SJSA1 (cell line): ENCODE measurements at regions not wholly inside any gene's neighbourhood (a gene's known extent, or its start where the extent isn't known, plus 50 kb on each side); places are given as distances from the start of the nearest gene placed in this dataset.

ENCODE experiments used
- DNase-seq, 2 experiments: peaks; one replicate each; pipeline ENCODE4 v3.0.0-alpha.2; 2015 to 2020; ENCODE audit warnings: low spot score in 2 of 2, low read depth in 1 of 2
- H3K27ac ChIP-seq: fragments of 250-450 bp; sonication (Bioruptor Pico); 2 replicates; pipeline ENCODE4 v1.5.1; 2020; ENCODE audit warnings: mild to moderate bottlenecking, moderate library complexity
- H3K27me3 ChIP-seq: fragments of 250-450 bp; sonication (Bioruptor Pico); replicated peaks from 2 replicates; pipeline ENCODE4 v1.5.1; 2020; ENCODE audit warnings: mild to moderate bottlenecking, moderate library complexity
- H3K36me3 ChIP-seq: fragments of 250-450 bp; sonication (Bioruptor Pico); 2 replicates; pipeline ENCODE4 v1.5.1; 2020; ENCODE audit warnings: mild to moderate bottlenecking
- H3K4me1 ChIP-seq: fragments of 250-450 bp; sonication (Bioruptor Pico); replicated peaks from 2 replicates; pipeline ENCODE4 v1.6.1; 2021; ENCODE audit warnings: mild to moderate bottlenecking
- H3K4me3 ChIP-seq: fragments of 250-450 bp; sonication (Bioruptor Pico); 2 replicates; pipeline ENCODE4 v1.5.1; 2020; ENCODE audit warnings: mild to moderate bottlenecking
- H3K9me3 ChIP-seq: fragments of 250-450 bp; sonication (Bioruptor Pico); replicated peaks from 2 replicates; pipeline ENCODE4 v1.5.1; 2020; ENCODE audit warnings: mild to moderate bottlenecking

DNA sequence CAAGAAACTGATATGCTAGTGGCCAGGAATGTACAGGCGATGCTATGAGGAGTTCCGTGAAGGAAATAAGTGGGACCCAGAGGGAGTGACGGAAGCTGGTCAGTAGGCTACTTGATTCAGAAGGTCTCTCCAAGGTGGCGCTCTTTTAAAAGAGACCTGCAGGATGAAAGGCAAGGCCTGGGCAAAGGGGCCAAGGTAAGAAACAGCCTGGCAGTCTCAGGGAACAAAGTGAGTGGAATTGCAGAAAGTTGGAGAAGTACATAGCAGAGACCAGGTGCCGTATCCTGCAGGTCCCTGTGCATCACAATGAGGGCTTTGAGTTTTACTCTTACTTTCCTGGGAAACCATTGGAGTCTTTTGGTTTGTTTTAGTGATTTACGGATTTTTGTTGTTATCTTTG is 905.6 kb downstream of the BCL11B start:
- Histone ChIP-seq H3K36me3 (no peaks in the 10 kb centered on the region), H3K4me3 (no peak overlapping the region)
- DNase-seq, result no peak

DNA sequence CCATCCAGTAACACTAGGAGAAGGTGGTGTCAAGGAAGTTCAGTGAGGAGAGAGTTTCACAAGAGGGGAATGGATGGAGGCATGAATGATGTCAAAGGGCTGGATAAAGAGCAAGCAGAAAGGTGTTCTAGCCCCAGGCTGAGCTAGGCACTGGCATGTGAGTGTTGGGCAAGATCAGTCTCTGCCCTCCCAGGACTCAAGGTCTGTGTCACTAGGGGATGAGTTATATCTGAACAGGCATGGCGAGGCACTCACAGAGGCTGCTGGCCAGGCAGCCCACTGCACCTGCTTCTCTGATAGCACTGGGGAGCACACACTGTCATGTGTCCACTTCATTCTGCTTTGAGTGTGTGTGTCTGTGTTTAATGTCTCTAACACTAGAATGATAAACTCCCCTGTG is 903.8 kb downstream of the BCL11B start:
- H3K4me1 ChIP-seq, result no peaks in the 10 kb centered on the region
- H3K4me3 ChIP-seq, result no peak overlapping the region
- no peak overlapping the region for H3K27ac ChIP-seq
- 0 out of 2 replicates have a peak, but pooled peaks cover 3% of the 10 kb centered on the region for H3K9me3 ChIP-seq
- no peaks in the 10 kb centered on the region for H3K27me3 ChIP-seq
- no peak for DNase-seq
- no peaks in the 10 kb centered on the region for H3K36me3 ChIP-seq

More for the DNA sequence above, 905.6 kb downstream of the BCL11B start:
- H3K27me3 ChIP-seq, result no peaks in the 10 kb centered on the region
- H3K4me1 ChIP-seq, result no peaks in the 10 kb centered on the region
- H3K9me3 ChIP-seq, result 0 out of 2 replicates have a peak, but pooled peaks cover 3% of the 10 kb centered on the region
- H3K27ac ChIP-seq, result no peak overlapping the region

DNA sequence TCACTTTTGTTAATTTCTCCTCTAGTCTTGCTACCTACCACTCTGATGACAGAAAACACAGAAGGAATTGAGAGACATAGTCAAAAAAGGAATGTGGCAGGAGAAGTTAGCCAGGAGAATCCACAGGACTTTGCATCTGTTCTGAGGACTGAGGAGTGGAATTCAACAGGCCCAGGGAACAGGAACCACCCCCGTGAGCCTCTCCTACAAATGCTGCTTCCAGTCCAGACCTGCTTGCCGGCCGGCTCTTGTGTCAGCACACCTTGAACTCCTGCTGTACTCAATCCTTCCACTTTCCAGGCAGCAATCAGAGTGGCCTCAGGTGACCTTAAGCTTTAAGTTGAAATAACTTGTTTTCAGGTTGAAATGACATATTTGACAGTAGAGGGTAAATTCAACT is 903.1 kb downstream of the BCL11B start:
- no peak for DNase-seq
- no peaks in the 10 kb centered on the region for H3K36me3 ChIP-seq
- H3K4me3 ChIP-seq, result no peak overlapping the region
- no peaks in the 10 kb centered on the region for H3K27me3 ChIP-seq
- no peak overlapping the region for H3K27ac ChIP-seq
- 0 out of 2 replicates have a peak, but pooled peaks cover 3% of the 10 kb centered on the region for H3K9me3 ChIP-seq
- H3K4me1 ChIP-seq, result no peaks in the 10 kb centered on the region

DNA sequence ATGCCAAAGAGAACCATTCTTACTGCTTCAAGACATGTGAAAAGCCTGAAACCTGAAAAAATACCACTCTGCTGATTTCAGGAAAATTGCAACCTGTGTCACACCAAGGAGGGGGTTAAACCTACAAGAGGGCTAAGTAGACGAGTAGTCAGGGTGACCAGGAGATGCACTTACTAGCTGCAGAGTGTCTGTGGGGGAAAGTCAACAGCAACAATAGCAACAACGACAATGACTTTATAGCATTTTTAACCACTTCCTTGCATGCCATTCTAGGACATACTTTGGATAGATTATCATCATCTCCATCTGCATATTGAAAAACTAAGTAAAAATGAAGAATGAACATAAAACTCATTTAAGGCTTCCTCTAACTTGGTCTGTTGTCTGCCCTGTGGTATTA is 902.7 kb downstream of the BCL11B start:
- 0 out of 2 replicates have a peak, but pooled peaks cover 3% of the 10 kb centered on the region for H3K9me3 ChIP-seq
- no peaks in the 10 kb centered on the region for H3K4me1 ChIP-seq
- DNase-seq, result no peak
- no peak overlapping the region for H3K27ac ChIP-seq
- H3K4me3 ChIP-seq, result no peak overlapping the region
- H3K36me3 ChIP-seq, result no peaks in the 10 kb centered on the region
- H3K27me3 ChIP-seq, result no peaks in the 10 kb centered on the region

DNA sequence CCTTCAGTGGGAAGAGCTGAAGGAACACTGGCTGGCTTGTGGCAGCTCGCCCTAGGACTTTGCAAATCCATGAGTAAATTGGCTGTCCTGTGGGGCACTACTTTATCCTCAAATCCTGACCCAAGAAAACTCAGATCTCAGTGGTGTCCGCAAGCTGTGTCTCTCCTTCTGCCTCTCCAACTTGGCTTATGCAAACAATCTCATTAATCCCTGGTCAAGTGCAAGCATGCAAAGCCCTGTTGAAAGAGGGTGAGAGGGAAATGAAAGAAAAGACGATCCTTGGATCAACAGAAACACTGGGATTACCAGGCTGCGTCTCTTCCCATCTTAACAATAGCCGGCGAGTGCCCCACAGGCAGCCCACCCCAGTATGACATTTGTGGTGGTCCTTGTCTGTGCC is 901.6 kb downstream of the BCL11B start:
- Histone ChIP-seq H3K4me3 (no peak overlapping the region), H3K4me1 (no peaks in the 10 kb centered on the region), H3K27me3 (no peaks in the 10 kb centered on the region), H3K9me3 (0 out of 2 replicates have a peak, but pooled peaks cover 3% of the 10 kb centered on the region), H3K36me3 (no peaks in the 10 kb centered on the region), H3K27ac (no peak overlapping the region)
- no peak for DNase-seq

DNA sequence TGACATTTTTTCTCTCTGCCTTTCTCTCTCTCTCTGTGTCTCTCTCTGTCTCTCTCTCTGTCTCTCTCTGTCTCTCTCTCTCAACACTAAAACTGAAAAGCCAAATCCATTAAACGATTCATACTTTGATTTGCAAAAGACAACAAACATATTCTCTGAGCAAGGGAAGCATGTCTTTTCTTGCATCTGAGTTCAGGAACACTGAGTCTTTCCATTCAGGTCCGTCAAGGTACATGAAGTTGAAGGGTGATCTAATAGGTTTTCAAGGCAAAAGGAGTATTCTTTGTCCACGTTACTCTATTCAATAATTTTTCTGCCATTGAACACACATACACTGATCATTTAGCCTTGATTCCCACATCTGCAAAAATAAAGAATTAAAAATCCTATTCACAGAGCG is 900.9 kb downstream of the BCL11B start:
- Histone ChIP-seq H3K27ac (no peak overlapping the region), H3K4me3 (no peak overlapping the region), H3K4me1 (no peaks in the 10 kb centered on the region), H3K27me3 (no peaks in the 10 kb centered on the region), H3K36me3 (no peaks in the 10 kb centered on the region), H3K9me3 (0 out of 2 replicates have a peak, but pooled peaks cover 3% of the 10 kb centered on the region)
- no peak for DNase-seq

DNA sequence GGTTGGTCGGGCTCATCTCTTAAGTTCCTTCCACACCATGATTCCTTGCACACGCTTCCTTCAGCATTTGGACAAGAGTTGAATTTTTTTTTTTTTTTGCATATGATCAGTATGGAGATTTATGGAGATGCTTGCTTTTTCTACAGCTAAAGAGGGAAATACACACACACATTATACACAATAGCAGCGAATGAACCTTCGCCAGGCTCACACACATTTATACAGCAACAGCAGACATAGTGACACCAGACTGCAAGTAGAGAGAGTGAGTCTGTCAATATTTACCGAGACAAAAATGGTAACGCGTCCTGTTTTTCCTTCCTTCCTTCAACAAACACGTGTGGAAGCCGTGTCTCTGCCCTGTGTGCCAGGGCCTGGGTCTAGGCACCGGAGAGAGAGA is 897.9 kb downstream of the BCL11B start:
- no peak for DNase-seq
- peaks cover 3% of the 10 kb centered on the region; the same call in 1 of the 2 replicates for H3K9me3 ChIP-seq
- no peaks in the 10 kb centered on the region for H3K36me3 ChIP-seq
- H3K4me3 ChIP-seq, result no peak overlapping the region
- no peak overlapping the region for H3K27ac ChIP-seq
- H3K27me3 ChIP-seq, result no peaks in the 10 kb centered on the region
- no peaks in the 10 kb centered on the region for H3K4me1 ChIP-seq

DNA sequence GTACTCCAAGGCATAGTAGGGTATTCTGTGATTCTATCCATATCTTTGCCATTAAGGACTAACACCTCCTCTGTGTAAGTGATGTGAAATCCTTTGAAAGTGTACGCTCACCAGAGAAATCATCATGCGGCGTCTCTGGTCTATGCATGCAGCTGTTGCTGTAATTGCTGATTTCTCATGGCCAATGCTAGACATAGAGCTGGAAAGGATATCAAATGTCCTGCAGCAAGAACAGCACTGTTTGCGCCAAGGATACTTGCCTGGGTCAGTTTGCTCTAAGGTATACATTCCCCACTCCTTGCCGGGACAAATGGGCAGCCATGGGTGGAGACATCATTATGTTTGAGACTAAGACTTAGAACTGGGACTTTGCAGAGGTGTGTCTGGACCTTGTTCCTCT is 896.4 kb downstream of the BCL11B start:
- Histone ChIP-seq H3K27me3 (no peaks in the 10 kb centered on the region), H3K4me3 (no peak overlapping the region), H3K36me3 (no peaks in the 10 kb centered on the region), H3K4me1 (no peaks in the 10 kb centered on the region), H3K9me3 (no peaks in the 10 kb centered on the region; the same call in 1 of the 2 replicates), H3K27ac (no peak overlapping the region)
- DNase-seq, result no peak

DNA sequence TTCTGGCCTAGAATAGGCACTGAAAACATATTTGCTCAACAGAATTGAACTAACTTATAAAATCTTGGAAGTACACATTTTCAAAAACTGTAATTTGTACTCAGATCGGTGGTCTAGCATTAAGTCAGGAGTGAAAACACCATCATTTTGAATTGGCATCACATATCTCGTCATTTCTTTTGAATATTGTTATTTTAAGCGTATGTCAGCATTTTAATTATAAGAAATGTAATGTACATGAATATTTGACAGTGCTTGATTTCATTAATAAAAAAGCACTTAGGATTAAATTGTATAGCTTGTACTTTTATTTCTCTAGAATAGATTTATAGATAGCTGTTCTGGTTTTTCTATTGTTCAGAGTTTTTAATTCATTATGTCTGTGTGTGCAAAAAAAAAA is 892.2 kb downstream of the BCL11B start:
- no peak for DNase-seq
- Histone ChIP-seq H3K27me3 (no peaks in the 10 kb centered on the region), H3K9me3 (no peaks in the 10 kb centered on the region; the same call in 1 of the 2 replicates), H3K27ac (no peak overlapping the region), H3K36me3 (no peaks in the 10 kb centered on the region), H3K4me1 (no peaks in the 10 kb centered on the region), H3K4me3 (no peak overlapping the region)

DNA sequence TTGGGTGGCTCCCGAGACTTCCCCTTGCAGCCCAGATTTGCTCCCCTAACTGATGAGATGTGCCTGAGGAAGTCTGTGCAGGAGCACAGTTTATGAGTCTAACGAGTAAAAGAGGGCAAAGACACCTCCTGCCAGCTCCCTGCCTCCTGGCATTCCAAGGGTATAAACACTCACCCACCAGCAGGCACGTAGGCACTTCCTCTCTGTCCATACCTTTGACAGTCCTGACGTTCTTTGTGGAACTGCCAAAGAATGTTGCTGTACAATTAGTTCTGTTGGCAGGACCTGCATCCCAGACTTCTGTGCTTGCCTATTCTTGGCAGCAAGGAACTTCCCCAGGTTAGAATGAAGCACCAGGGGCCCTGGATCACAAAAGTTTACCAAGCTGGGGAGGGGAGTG is 889.3 kb downstream of the BCL11B start:
- no peak overlapping the region for H3K27ac ChIP-seq
- H3K36me3 ChIP-seq, result no peaks in the 10 kb centered on the region
- H3K9me3 ChIP-seq, result no peaks in the 10 kb centered on the region
- no peak overlapping the region for H3K4me3 ChIP-seq
- no peaks in the 10 kb centered on the region for H3K4me1 ChIP-seq
- DNase-seq, result no peak
- no peaks in the 10 kb centered on the region for H3K27me3 ChIP-seq

DNA sequence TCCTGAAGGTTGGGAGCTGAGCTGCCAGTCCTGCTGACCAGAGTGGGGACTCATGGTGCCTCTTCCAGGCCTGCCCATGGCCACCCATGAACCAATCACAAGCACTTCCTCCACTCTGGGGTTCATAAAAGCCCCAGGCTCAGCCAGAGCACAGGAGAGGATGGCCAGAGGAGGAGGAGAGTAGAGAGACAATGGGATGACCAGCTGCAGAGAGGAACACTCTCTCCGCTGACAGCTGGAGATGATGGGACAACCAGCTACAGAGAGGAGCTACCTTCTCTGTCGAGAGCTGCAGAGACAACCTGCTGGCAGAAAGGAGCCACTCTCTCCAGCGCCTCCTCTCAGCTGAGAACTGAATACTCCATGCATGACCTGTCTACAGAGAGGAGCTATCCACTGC is 886.1 kb downstream of the BCL11B start:
- H3K27me3 ChIP-seq, result no peaks in the 10 kb centered on the region
- no peak overlapping the region for H3K4me3 ChIP-seq
- no peaks in the 10 kb centered on the region for H3K4me1 ChIP-seq

DNA sequence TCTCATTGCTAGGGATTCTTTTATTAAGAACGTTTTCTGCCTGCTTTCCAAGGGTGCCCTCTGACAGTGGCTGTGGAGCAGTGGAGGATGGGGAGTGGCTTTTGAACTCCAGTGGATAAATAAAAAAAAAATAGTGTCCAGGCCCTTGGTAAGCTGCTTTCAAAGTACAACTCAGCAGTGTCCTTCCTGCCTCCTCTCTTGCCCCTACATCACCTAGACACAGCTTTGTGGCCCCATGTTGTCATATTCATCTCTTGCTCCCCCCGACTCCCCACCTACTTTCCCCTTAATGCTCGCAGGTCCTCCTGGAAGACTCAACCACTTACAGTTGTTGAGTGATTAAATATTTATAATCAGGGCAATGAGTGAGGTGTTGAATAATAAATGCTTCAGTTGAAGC is 880.9 kb downstream of the BCL11B start:
- Histone ChIP-seq H3K4me1 (no peaks in the 10 kb centered on the region), H3K36me3 (no peaks in the 10 kb centered on the region), H3K27me3 (no peaks in the 10 kb centered on the region), H3K27ac (no peak overlapping the region), H3K4me3 (no peak overlapping the region), H3K9me3 (no peaks in the 10 kb centered on the region)
- no peak for DNase-seq

More for the DNA sequence above, 886.1 kb downstream of the BCL11B start:
- no peaks in the 10 kb centered on the region for H3K9me3 ChIP-seq
- no peaks in the 10 kb centered on the region for H3K36me3 ChIP-seq
- DNase-seq, result no peak
- H3K27ac ChIP-seq, result no peak overlapping the region

DNA sequence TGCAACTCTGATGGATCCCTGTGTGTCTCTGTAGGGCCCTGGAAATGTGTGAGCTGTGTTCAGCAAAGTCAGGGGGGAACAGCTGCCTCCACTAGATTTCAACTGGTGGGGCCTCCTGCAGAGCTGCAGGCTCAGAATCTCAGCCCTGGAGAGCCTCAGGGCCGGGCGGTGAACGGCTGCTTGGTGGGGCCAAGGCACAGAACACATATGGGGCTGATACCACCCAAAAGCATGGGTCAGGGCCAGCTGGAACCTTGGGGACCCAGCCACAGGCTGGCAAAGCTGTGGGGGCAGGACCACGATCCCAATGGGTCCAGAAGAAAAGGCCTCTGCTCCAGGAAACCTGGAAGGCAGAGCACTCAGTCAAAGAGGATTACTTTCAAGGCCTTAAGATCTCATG is 878.5 kb downstream of the BCL11B start:
- Histone ChIP-seq H3K4me1 (no peaks in the 10 kb centered on the region), H3K36me3 (no peaks in the 10 kb centered on the region), H3K27me3 (no peaks in the 10 kb centered on the region), H3K4me3 (no peak overlapping the region), H3K27ac (no peak overlapping the region), H3K9me3 (no peaks in the 10 kb centered on the region)
- no peak for DNase-seq

DNA sequence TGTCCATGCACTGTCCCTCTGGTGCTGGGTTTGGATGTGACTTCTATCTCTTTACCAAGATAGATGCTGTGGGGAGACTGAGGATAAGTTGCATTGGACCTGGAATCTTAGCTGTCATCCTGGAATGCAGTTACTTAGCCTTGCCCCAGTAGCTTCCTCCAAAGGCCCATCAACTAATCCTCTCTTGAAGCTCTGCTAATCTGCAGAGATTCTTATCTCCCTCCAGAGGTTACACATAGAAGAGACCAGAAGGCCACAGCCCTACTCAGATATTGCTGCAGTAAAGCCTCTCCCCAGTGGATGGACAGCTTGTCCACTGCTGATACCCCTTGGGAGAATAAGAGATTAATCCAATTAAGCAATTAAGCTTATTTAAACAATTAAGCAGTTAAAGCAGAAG is 867.2 kb downstream of the BCL11B start:
- no peaks in the 10 kb centered on the region for H3K4me1 ChIP-seq
- H3K4me3 ChIP-seq, result no peak overlapping the region
- H3K27ac ChIP-seq, result no peak overlapping the region
- DNase-seq, result no peak
- H3K36me3 ChIP-seq, result no peaks in the 10 kb centered on the region
- H3K27me3 ChIP-seq, result no peaks in the 10 kb centered on the region
- no peaks in the 10 kb centered on the region for H3K9me3 ChIP-seq

DNA sequence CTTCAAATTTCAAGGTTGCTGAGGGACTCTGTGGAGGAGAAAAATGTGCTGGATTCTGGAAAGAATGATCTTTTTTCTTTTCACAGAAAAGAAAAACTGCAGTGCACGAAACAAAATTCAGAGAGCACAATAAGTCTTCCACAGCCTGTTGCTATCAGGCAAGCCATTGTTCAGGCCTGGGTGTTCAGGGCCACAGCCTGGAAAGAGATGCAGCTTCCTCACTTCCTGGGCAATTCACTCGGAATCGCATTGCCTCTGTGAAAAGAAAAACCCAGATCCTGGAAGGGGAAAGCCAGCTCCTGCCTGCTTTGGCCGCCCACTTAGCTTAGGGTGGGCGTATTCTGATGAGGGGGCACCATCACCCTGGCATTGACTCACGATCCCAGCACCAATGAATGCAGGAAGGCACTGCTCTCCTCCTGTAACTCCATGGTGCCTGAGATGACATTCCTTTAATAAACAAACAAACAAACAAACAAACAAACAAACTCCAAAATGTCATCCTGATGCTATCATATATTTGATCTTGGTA is 863.9 kb downstream of the BCL11B start:
- Histone ChIP-seq H3K4me1 (no peaks in the 10 kb centered on the region), H3K36me3 (no peaks in the 10 kb centered on the region), H3K4me3 (no peak overlapping the region), H3K27ac (no peak overlapping the region), H3K9me3 (no peaks in the 10 kb centered on the region), H3K27me3 (no peaks in the 10 kb centered on the region)
- no peak for DNase-seq
